H1 (cell line): ENCODE measurements at regions not wholly inside any gene's neighbourhood (a gene's known extent, or its start where the extent isn't known, plus 50 kb on each side); places are given as distances from the start of the nearest gene placed in this dataset.

Experiments
- CHD7 ChIP-seq: fragments of 300-600 bp; sonication (generic); IDR thresholded peaks from 2 replicates; pipeline ENCODE4 v1.7.1; 2012; ENCODE audit warnings: low read length, moderate library complexity, mild to moderate bottlenecking, inconsistent platforms; ENCODE audit not compliant: insufficient replicate concordance

- no peak for TF ChIP-seq CHD7
These were observed 1074.2 kb upstream of the NOVA1 start (continued) for GRCh38 chr14:27672047-27672446.
